GM21576 (cell line): ENCODE measurements at regions not wholly inside any gene's neighbourhood (a gene's known extent, or its start where the extent isn't known, plus 50 kb on each side); places are given as distances from the start of the nearest gene placed in this dataset.

Experiments
- ATAC-seq: cut with Tn5 transposase; IDR thresholded peaks from one replicate; pipeline ENCODE4 v1.9.1; 2021; ENCODE audit warnings: mild to moderate bottlenecking, moderate library complexity; ENCODE audit not compliant: unreplicated experiment

GRCh38 chr3:82311901-82312300 is 550.5 kb upstream of the GBE1 start:
- ATAC-seq: no peak

GRCh38 chr3:82308755-82309154 is 547.3 kb upstream of the GBE1 start:
- ATAC-seq: no peak

DNA sequence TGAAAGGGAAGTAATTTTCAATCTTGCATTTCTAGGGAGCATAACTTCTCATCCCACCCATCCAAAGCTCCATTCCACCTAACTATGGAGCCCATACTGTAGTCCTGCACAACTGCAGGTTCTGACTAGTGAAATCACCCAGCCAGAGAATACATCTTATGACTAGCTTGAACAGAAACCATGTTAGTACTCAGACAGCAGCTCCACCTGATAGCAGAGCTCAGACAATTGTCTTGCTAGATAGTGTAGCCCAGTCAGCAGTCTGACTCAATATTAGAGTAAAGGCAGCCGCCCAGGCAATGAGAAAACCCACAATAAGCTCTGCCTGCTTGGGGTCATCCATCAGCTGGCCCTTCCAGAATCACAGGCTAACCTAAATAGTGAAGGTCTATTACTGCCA is 544.7 kb upstream of the GBE1 start:
- ATAC-seq: no peak

- no peak for ATAC-seq
Observed at GRCh38 chr3:82294609-82295008, 533.2 kb upstream of the GBE1 start.

DNA sequence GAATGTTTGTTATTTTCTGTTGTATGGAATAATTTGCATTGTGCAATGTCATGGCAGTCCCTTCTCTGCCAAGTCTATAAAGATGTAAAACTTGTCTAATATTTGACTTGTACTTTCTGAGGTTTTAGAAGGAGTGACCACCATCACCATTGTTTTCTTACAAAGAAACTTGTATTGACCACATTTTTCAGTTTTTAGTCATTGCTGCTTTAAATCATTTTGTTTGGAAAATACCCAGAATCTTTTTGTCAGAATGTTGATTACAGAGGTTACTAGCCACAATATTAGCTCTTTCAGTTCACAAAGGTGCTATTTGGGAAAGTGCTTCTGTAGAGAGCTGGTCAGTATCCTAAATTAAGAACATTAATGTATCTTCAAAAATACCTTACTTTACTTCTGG is 532.4 kb upstream of the GBE1 start:
- peak; percentile 62 for ATAC-seq

DNA sequence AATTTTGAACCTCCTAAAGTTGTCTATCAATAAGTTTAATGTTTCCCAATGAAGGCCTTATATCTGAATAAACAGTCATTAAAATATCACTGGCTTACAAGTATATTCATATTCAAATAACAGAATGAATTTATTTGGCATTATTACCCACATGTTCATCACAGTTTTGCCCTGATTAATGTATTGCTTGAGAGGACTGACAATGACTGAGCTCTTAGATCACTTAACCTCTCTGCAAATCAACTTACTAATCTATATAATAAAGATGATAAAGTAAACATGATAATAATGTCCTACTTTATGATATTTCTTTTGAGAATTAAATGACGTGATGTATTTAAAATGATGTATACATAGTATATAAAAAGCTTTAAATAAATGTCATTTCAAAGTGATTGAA is 532.0 kb upstream of the GBE1 start:
- ATAC-seq: no peak

GRCh38 chr3:82287562-82287961 is 526.1 kb upstream of the GBE1 start:
- ATAC-seq: no peak

DNA sequence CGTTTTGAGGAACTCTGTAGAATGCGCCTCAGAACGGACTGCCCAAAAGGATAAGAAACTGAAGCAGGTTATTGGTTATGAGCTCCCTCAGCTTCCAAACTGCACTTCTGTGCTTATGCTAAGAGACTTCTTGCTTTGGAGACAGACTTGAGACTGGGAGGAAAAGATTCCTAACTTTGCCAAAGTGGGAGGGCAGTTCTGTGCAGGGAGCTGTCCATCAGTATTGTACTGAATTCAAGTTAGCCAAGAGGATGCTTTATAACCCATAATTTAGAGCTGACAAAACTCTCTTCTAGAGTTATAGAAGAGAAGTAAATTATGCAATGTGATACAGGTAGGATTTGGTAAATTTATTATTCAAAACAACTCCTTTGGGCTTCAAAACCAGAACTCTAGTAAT is 519.8 kb upstream of the GBE1 start:
- no peak for ATAC-seq

- no peak for ATAC-seq
Observed at GRCh38 chr3:82276992-82277391, 515.5 kb upstream of the GBE1 start.

DNA sequence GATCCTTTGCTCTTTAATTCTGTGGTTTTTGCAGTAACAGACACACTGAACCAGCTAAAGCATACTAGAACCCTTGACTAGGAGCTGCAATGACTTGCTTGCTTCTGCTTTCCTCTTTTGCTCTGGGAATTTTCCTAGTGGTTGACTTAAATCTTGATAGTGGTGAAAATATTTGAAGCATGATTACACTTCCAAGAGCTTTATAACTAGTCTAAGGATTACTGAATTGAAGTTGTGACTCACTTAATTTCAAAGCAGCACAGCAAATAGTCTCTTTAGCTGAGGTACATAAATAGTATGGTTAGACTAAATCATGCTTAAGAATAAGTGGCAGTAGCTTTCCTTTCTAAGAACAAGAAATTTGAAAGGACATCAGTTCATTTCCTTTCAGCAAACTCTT is 513.5 kb upstream of the GBE1 start:
- ATAC-seq: no peak

- no peak for ATAC-seq
Observed at GRCh38 chr3:82265747-82266146, 504.3 kb upstream of the GBE1 start.

GRCh38 chr3:82262193-82262592 is 500.7 kb upstream of the GBE1 start:
- ATAC-seq: no peak

GRCh38 chr3:82261637-82262036 is 500.2 kb upstream of the GBE1 start:
- ATAC-seq: no peak

DNA sequence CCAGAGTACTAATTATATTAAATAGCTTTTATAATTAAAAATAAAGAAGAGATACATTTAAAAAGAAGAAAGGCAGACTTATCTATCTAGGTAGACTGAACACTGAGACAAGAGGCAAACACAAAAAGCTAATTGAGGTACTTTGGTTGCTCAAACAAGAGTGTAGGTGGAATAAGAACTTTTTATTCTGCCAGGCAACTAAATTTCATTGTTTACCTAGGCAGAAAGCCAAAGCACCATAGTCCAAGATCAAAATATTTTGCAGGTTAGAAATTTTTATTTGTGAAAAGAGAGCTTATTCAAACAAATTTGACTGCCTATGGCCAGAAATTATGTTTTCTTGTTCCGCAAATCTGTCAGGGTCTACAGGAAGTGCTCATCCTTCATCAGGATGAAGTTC is 499.6 kb upstream of the GBE1 start:
- no peak for ATAC-seq

DNA sequence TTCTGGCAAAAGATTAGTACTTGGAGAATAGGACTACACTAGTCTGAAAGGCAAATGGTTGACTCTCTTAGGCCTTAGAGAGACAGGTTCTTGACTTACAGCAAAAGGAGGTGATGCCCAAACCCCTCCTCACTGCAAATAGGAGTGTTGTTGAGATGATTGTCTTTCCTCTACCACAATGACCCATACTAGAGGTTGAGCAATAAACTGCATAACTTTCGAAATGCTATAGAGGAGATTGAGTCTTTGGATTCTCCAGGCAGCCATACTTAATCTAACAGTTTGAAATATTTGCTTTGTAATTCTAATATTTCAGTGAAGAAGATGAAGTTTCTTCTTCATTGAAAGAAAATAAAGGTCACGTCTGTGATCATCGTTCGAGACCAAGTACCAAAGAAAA is 498.5 kb upstream of the GBE1 start:
- ATAC-seq: no peak

GRCh38 chr3:82240322-82240721 is 478.9 kb upstream of the GBE1 start:
- no peak for ATAC-seq

DNA sequence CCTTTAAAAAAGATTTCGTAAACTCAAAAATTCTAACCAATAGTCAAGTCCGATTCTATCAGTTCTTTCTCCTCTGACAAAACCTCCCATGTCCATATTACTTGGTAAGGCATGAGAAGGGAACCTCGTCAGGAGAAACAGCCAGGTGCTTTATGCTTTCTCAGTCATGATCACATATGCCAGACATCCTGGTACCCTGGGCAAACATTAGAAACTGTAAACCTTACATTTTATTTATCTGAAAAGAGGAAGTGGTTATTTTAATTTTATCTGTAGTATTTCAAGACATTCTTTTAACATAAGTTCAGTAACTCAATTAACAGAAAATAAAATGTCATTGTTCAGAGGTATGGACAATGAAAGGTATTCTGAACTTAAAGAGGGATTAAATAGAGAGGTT is 474.8 kb upstream of the GBE1 start:
- no peak for ATAC-seq

- peak; percentile 77 for ATAC-seq
Observed at GRCh38 chr3:82229397-82229796, 468.0 kb upstream of the GBE1 start.

GRCh38 chr3:82224661-82225060 is 463.2 kb upstream of the GBE1 start:
- no peak for ATAC-seq

- no peak for ATAC-seq
Observed at GRCh38 chr3:82222401-82222800, 461.0 kb upstream of the GBE1 start.

- no peak for ATAC-seq
Observed at GRCh38 chr3:82217571-82217970, 456.1 kb upstream of the GBE1 start.

DNA sequence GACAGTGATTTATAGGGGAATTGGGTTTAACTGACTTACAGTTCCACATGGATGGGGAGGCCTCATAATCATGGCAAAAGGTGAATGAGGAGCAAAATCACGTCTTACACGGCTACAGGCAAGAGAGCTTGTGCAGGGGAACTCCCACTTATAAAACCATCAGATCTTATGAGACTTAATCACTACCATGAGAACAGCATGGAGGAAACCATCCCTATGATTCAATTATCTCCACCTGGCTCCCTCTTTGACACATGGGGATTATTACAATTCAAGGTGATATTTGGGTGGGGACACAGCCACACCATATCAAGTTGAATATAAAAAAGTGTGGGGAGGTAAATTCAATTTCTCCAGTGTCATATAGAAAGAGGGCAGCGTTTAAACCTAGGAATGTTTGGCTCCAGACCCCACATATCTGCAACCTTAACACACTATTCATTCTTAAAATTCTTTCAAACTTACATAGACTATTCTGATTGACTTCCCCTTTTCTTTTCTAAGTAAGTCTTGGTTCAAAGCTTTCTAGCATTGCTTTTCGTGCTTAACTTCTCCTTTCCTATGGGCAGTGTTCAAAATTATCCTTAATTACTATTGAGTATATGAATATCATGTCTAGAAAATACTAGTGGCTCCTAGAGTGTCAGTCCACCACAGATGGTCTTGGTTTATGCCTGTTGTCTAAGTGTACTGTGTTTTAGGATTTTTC is 446.7 kb upstream of the GBE1 start:
- ATAC-seq: no peak

- ATAC-seq: no peak
Observed at GRCh38 chr3:82202269-82202668, 440.8 kb upstream of the GBE1 start.
